ENCODE measurements at regions not wholly inside any gene's neighbourhood (a gene's known extent, or its start where the extent isn't known, plus 50 kb on each side); places are given as distances from the start of the nearest gene placed in this dataset.

DNA sequence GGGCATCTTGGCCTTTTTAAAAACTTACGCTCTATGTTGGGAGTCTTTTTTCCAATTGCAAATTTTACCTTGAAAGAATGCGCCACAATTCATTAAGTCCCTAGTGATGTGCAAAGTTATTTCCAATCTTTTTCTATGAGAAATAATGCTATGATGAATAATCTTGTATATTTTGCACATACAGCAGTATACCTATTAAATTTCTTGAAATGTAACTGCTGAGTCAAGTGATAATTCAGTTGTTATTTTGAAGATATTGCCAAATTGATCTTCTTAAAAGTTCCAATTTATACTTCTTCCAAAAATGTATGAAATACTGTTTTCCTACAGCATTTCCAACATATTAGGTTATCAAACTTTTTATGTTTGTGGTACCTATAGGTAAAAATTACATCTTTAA, 92.8 kb upstream of the PPP2R2B start:
- Histone ChIP-seq H3K4me3 (ENCODE audit: low read length) (no peak overlapping the region), H3K36me3 (ENCODE audit: control insufficient read depth, insufficient read depth, low read length) (no peaks in the 10 kb centered on the region), H3K9ac (ENCODE audit: low read length) (no peak overlapping the region), H3K27me3 (ENCODE audit: control insufficient read depth, insufficient read depth, low read length) (no peaks in the 10 kb centered on the region), H3K4me1 (ENCODE audit: control insufficient read depth, insufficient read depth, low read length) (no peaks in the 10 kb centered on the region), H3K27ac (ENCODE audit: low read depth, low read length) (no peak overlapping the region)

- Histone ChIP-seq H3K27ac (ENCODE audit: low read depth, low read length) (no peak overlapping the region), H3K36me3 (ENCODE audit: control insufficient read depth, insufficient read depth, low read length) (no peaks in the 10 kb centered on the region), H3K4me1 (ENCODE audit: control insufficient read depth, insufficient read depth, low read length) (no peaks in the 10 kb centered on the region), H3K4me3 (ENCODE audit: low read length) (no peak overlapping the region), H3K9ac (ENCODE audit: low read length) (no peak overlapping the region), H3K27me3 (ENCODE audit: control insufficient read depth, insufficient read depth, low read length) (no peaks in the 10 kb centered on the region)
Observed at GRCh38 chr5:146986469-146986868, 107.9 kb upstream of the PPP2R2B start.

GRCh38 chr5:146993876-146994530, 115.4 kb upstream of the PPP2R2B start:
- Histone ChIP-seq H3K27me3 (ENCODE audit: control insufficient read depth, insufficient read depth, low read length) (no peaks in the 10 kb centered on the region), H3K36me3 (ENCODE audit: control insufficient read depth, insufficient read depth, low read length) (no peaks in the 10 kb centered on the region), H3K9ac (ENCODE audit: low read length) (no peak overlapping the region), H3K4me3 (ENCODE audit: low read length) (no peak overlapping the region), H3K27ac (ENCODE audit: low read depth, low read length) (no peak overlapping the region), H3K4me1 (ENCODE audit: control insufficient read depth, insufficient read depth, low read length) (no peaks in the 10 kb centered on the region)

- H3K27ac ChIP-seq (ENCODE audit: low read depth, low read length): no peak overlapping the region
- H3K27me3 ChIP-seq (ENCODE audit: control insufficient read depth, insufficient read depth, low read length): no peaks in the 10 kb centered on the region
- H3K9ac ChIP-seq (ENCODE audit: low read length): no peak overlapping the region
- no peaks in the 10 kb centered on the region for H3K4me1 ChIP-seq (ENCODE audit: control insufficient read depth, insufficient read depth, low read length)
- H3K4me3 ChIP-seq (ENCODE audit: low read length): no peak overlapping the region
- H3K36me3 ChIP-seq (ENCODE audit: control insufficient read depth, insufficient read depth, low read length): no peaks in the 10 kb centered on the region
Observed at GRCh38 chr5:146995878-146996277, 117.3 kb upstream of the PPP2R2B start.

DNA sequence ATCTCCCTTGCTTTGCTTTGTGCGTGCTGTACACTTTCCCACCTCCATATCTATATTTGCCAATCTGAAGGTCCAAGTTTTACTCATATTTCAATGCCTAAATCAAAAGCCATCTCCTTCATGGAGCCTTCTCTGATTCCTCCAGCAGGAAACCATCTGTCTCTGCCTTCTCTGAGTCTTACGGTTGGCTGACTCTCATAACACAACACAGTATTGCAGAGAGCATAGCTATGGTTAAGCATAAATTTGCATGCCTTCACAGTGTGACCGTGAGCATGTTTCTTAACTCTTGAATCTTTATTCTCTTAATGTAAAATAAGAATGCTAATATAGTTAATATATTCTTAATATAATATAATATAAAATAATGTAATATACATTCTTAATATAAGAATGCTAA, 136.8 kb upstream of the PPP2R2B start:
- Histone ChIP-seq H3K4me1 (ENCODE audit: control insufficient read depth, insufficient read depth, low read length) (peaks cover 4% of the 10 kb centered on the region), H3K9ac (ENCODE audit: low read length) (no peak overlapping the region), H3K27me3 (ENCODE audit: control insufficient read depth, insufficient read depth, low read length) (no peaks in the 10 kb centered on the region), H3K4me3 (ENCODE audit: low read length) (no peak overlapping the region), H3K36me3 (ENCODE audit: control insufficient read depth, insufficient read depth, low read length) (no peaks in the 10 kb centered on the region), H3K27ac (ENCODE audit: low read depth, low read length) (no peak overlapping the region)

DNA sequence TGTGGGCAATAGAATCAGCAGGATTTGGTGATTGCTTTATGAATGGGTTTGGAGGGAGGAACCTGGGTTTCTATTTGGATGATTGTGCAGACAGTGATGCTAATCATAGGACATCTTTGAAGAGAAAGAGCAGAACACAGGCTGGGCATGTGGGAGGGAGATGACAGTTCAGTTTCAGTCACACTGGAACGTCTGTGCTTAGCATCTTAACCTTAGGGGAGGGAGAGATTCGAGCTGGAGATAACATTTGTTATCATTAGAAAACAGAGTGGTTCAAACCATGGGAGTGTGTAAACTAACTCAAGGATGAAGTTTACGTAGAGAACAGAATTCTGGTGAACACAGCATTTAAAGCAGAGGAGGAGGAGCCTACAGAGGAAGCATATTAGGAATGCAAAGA, 138.6 kb upstream of the PPP2R2B start:
- no peaks in the 10 kb centered on the region for H3K27me3 ChIP-seq (ENCODE audit: control insufficient read depth, insufficient read depth, low read length)
- H3K27ac ChIP-seq (ENCODE audit: low read depth, low read length): no peak overlapping the region
- H3K36me3 ChIP-seq (ENCODE audit: control insufficient read depth, insufficient read depth, low read length): no peaks in the 10 kb centered on the region
- H3K4me1 ChIP-seq (ENCODE audit: control insufficient read depth, insufficient read depth, low read length): peaks cover 4% of the 10 kb centered on the region
- no peak overlapping the region for H3K4me3 ChIP-seq (ENCODE audit: low read length)
- H3K9ac ChIP-seq (ENCODE audit: low read length): no peak overlapping the region

GRCh38 chr5:147017621-147018020, 139.1 kb upstream of the PPP2R2B start:
- Histone ChIP-seq H3K27me3 (ENCODE audit: control insufficient read depth, insufficient read depth, low read length) (no peaks in the 10 kb centered on the region), H3K27ac (ENCODE audit: low read depth, low read length) (no peak overlapping the region), H3K36me3 (ENCODE audit: control insufficient read depth, insufficient read depth, low read length) (no peaks in the 10 kb centered on the region), H3K9ac (ENCODE audit: low read length) (no peak overlapping the region), H3K4me1 (ENCODE audit: control insufficient read depth, insufficient read depth, low read length) (peaks cover 4% of the 10 kb centered on the region), H3K4me3 (ENCODE audit: low read length) (no peak overlapping the region)

DNA sequence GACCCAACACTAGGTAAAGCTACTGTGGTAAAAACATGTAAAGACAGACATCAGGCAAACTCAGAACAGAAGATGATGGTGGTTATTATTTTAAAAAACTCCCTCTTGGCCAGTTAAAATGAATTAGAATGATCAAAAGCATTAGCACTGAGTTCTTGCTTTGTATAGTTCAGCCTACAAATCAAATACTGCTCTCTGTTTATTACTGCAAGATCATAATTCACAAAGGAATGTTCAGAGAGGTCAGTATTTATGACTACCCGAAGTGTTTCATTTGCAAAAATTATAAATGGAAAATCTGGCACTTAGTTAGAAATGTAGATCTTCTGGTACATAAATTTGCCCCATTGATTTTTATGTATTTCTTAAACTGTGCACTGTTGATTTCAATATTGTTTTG, 140.3 kb upstream of the PPP2R2B start:
- no peak overlapping the region for H3K27ac ChIP-seq (ENCODE audit: low read depth, low read length)
- H3K36me3 ChIP-seq (ENCODE audit: control insufficient read depth, insufficient read depth, low read length): no peaks in the 10 kb centered on the region
- no peak overlapping the region for H3K9ac ChIP-seq (ENCODE audit: low read length)
- H3K4me1 ChIP-seq (ENCODE audit: control insufficient read depth, insufficient read depth, low read length): peaks cover 4% of the 10 kb centered on the region
- no peak overlapping the region for H3K4me3 ChIP-seq (ENCODE audit: low read length)
- H3K27me3 ChIP-seq (ENCODE audit: control insufficient read depth, insufficient read depth, low read length): no peaks in the 10 kb centered on the region

- Histone ChIP-seq H3K36me3 (ENCODE audit: control insufficient read depth, insufficient read depth, low read length) (no peaks in the 10 kb centered on the region), H3K27ac (ENCODE audit: low read depth, low read length) (no peak overlapping the region), H3K9ac (ENCODE audit: low read length) (no peak overlapping the region), H3K4me1 (ENCODE audit: control insufficient read depth, insufficient read depth, low read length) (no peaks in the 10 kb centered on the region), H3K4me3 (ENCODE audit: low read length) (no peak overlapping the region), H3K27me3 (ENCODE audit: control insufficient read depth, insufficient read depth, low read length) (no peaks in the 10 kb centered on the region)
Observed at GRCh38 chr5:147036691-147037245, 158.2 kb upstream of the PPP2R2B start.

- no peak overlapping the region for H3K27ac ChIP-seq (ENCODE audit: low read depth, low read length)
- H3K9ac ChIP-seq (ENCODE audit: low read length): no peak overlapping the region
- H3K27me3 ChIP-seq (ENCODE audit: control insufficient read depth, insufficient read depth, low read length): no peaks in the 10 kb centered on the region
- H3K4me1 ChIP-seq (ENCODE audit: control insufficient read depth, insufficient read depth, low read length): no peaks in the 10 kb centered on the region
- no peaks in the 10 kb centered on the region for H3K36me3 ChIP-seq (ENCODE audit: control insufficient read depth, insufficient read depth, low read length)
- H3K4me3 ChIP-seq (ENCODE audit: low read length): no peak overlapping the region
Observed at GRCh38 chr5:147037515-147038205, 159.1 kb upstream of the PPP2R2B start.

DNA sequence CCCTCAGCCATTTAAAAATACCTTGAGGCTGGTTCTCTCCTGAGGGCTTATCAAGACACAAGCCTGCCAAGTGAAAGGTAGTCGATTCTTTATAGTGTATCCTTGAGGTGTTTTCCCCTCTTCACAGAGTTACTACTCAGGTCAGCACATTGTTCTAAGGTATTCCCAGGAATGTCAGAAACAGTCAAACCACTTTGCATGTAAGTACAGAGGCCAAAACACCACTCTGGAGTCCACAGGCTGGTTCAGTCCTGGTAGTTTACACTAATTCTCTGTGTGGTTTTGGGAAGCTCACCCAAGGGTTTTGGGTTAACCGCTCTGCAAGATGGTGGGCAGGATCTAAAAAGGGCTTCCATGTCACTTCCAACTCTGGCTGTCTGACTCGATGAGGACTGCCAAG, 162.3 kb upstream of the PPP2R2B start:
- H3K4me1 ChIP-seq (ENCODE audit: control insufficient read depth, insufficient read depth, low read length): no peaks in the 10 kb centered on the region
- no peak overlapping the region for H3K4me3 ChIP-seq (ENCODE audit: low read length)
- H3K27me3 ChIP-seq (ENCODE audit: control insufficient read depth, insufficient read depth, low read length): no peaks in the 10 kb centered on the region
- H3K36me3 ChIP-seq (ENCODE audit: control insufficient read depth, insufficient read depth, low read length): no peaks in the 10 kb centered on the region
- H3K27ac ChIP-seq (ENCODE audit: low read depth, low read length): no peak overlapping the region
- no peak overlapping the region for H3K9ac ChIP-seq (ENCODE audit: low read length)

DNA sequence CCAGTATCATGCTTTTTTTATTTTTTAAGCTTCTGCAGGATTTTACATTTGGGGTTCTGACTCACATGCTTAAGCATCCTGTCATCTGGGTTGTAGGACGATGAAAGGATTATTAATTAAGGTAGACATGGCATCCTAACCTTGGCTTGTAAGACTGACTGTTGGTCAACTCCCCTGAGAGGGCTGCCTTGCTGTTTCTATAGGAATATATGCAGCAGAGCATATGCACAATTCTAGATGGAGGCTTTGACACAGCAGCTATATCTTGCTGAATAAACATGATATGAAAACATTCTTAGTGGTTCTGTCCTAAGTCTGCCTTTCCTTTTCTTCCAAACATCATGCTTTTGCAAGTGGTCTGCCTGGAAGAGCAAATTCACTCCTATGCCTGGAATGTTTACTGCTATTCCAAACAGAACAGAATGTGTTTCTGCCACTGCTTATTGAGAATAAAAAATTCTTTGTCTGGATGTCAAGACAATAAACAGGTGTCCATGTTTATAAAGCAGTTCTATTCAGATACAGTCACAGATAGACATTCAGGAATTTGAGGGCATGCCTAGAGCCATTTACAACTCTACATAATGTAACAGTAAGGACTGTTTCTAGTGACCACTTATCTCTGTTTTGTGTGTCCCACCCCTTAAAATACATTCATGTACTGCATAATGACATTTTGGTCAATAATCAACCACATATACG, 166.2 kb upstream of the PPP2R2B start:
- no peaks in the 10 kb centered on the region for H3K27me3 ChIP-seq (ENCODE audit: control insufficient read depth, insufficient read depth, low read length)
- no peak overlapping the region for H3K27ac ChIP-seq (ENCODE audit: low read depth, low read length)
- H3K4me3 ChIP-seq (ENCODE audit: low read length): no peak overlapping the region
- no peaks in the 10 kb centered on the region for H3K4me1 ChIP-seq (ENCODE audit: control insufficient read depth, insufficient read depth, low read length)
- no peaks in the 10 kb centered on the region for H3K36me3 ChIP-seq (ENCODE audit: control insufficient read depth, insufficient read depth, low read length)
- no peak overlapping the region for H3K9ac ChIP-seq (ENCODE audit: low read length)
